GM23338 (cell line): ENCODE measurements at regions not wholly inside any gene's neighbourhood (a gene's known extent, or its start where the extent isn't known, plus 50 kb on each side); places are given as distances from the start of the nearest gene placed in this dataset.

Source experiments
- CREB1 ChIP-seq: fragments of 250-450 bp; sonication (Bioruptor Pico); IDR thresholded peaks from 2 replicates; pipeline ENCODE4 v1.5.0; 2020; ENCODE audit warnings: low read depth, mild to moderate bottlenecking, moderate library complexity
- CTCF ChIP-seq, 2 experiments: fragments of 200-600 bp in 1 of 2; sonication (generic) in 1 of 2; conservative IDR thresholded peaks; 2 replicates each; pipeline versions ENCODE4 v1.5.1 to v1.6.1; 2016 to 2017; ENCODE audit warnings: antibody characterized with exemption in 2 of 2, low read depth in 2 of 2, mild to moderate bottlenecking in 2 of 2, moderate library complexity in 1 of 2
- EZH2 ChIP-seq: fragments of 200-600 bp; sonication (generic); IDR thresholded peaks from one replicate; pipeline ENCODE4 v1.8.0; 2017; ENCODE audit warnings: antibody characterized with exemption, mild to moderate bottlenecking, low read depth; ENCODE audit not compliant: unreplicated experiment
- EZH2phosphoT487 ChIP-seq: fragments of 200-600 bp; sonication (generic); IDR thresholded peaks from one replicate; pipeline ENCODE4 v1.8.1; 2018; ENCODE audit warnings: antibody characterized with exemption; ENCODE audit not compliant: unreplicated experiment
- REST ChIP-seq: IDR thresholded peaks from one replicate; pipeline ENCODE4 v1.6.1; 2018; ENCODE audit warnings: antibody characterized with exemption; ENCODE audit not compliant: unreplicated experiment

GRCh38 chr4:145988628-145989027, 50.0 kb upstream of the ZNF827 start:
- TF ChIP-seq CTCF (conservative IDR thresholded peaks at IDR 0.05; ENCODE audit: low read depth in 2 of 2) = no peak
- no peak for TF ChIP-seq CREB1 (CRISPR knock-in tag)
- TF ChIP-seq EZH2phosphoT487 = no peak
- no peak for TF ChIP-seq REST
- no peak for TF ChIP-seq EZH2
